ENCODE measurements at regions not wholly inside any gene's neighbourhood (a gene's known extent, or its start where the extent isn't known, plus 50 kb on each side); places are given as distances from the start of the nearest gene placed in this dataset.

DNA sequence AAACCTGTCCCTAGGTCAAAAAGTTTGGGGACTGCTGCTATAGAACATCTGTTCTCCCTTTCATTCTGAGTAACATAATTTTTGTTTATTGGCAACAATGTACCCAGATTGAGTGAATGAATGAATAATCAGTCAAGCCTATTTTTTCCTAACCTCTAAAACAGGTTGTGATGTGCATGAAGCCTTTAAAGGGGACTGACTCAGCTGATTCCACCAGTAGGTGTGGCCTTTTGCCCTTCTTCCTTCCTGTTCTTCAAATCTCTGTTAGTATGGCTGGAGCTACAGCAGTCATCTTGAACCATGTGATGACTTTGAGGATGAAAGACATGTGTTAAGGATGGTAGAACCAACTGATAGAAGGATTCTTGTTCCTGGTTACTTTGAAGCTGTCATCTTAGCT is 476.1 kb downstream of the NUF2 start:
- TF ChIP-seq EZH2 (IDR thresholded peaks at IDR 0.05; ENCODE audit: insufficient read depth, poor library complexity, severe bottlenecking) (no peak), EZH2phosphoT487 (IDR thresholded peaks at IDR 0.05; ENCODE audit: insufficient read depth, low read depth) (no peak)
